GM18507 (cell line): ENCODE measurements at regions not wholly inside any gene's neighbourhood (a gene's known extent, or its start where the extent isn't known, plus 50 kb on each side); places are given as distances from the start of the nearest gene placed in this dataset.

Experiments
- DNase-seq: peaks from one replicate; pipeline ENCODE4 v3.0.0; 2011; ENCODE audit warnings: low read depth; ENCODE audit not compliant: insufficient read length; ENCODE audit errors: extremely low spot score
- FAIRE-seq: peaks from 2 replicates; lab custom pipeline; 2011; peaks lifted over from hg19 to GRCh38; lab: Jason Lieb, UNC

- DNase-seq (no peak), FAIRE-seq (no peak)
These were observed 777.5 kb downstream of the ADGRL2 start for GRCh38 chr1:82578086-82578726.

- FAIRE-seq (no peak), DNase-seq (no peak)
These were observed 766.6 kb downstream of the ADGRL2 start for GRCh38 chr1:82567348-82567747.

GRCh38 chr1:82565546-82565945 is 764.8 kb downstream of the ADGRL2 start:
- no peak for FAIRE-seq
- no peak for DNase-seq

- no peak for DNase-seq
- no peak for FAIRE-seq
These were observed 764.4 kb downstream of the ADGRL2 start for GRCh38 chr1:82565146-82565545.

- no peak for FAIRE-seq
- DNase-seq, result no peak
These were observed 763.6 kb downstream of the ADGRL2 start for GRCh38 chr1:82564333-82564732.

- no peak for DNase-seq
- FAIRE-seq, result no peak
These were observed 761.7 kb downstream of the ADGRL2 start for GRCh38 chr1:82562448-82562847.

- no peak for DNase-seq
- no peak for FAIRE-seq
These were observed 759.8 kb downstream of the ADGRL2 start for GRCh38 chr1:82560566-82560965.

- FAIRE-seq (no peak), DNase-seq (no peak)
These were observed 754.8 kb downstream of the ADGRL2 start for GRCh38 chr1:82555501-82555900.

GRCh38 chr1:82549841-82550240 is 749.1 kb downstream of the ADGRL2 start:
- DNase-seq (no peak), FAIRE-seq (no peak)

- DNase-seq (no peak), FAIRE-seq (no peak)
These were observed 742.0 kb downstream of the ADGRL2 start for GRCh38 chr1:82542766-82543165.

GRCh38 chr1:82542141-82542540 is 741.4 kb downstream of the ADGRL2 start:
- no peak for FAIRE-seq
- no peak for DNase-seq

- DNase-seq (no peak), FAIRE-seq (no peak)
These were observed 739.3 kb downstream of the ADGRL2 start for GRCh38 chr1:82540006-82540405.

- DNase-seq, result no peak
- no peak for FAIRE-seq
These were observed 738.1 kb downstream of the ADGRL2 start for GRCh38 chr1:82538876-82539275.

- DNase-seq, result no peak
- FAIRE-seq, result no peak
These were observed 734.3 kb downstream of the ADGRL2 start for GRCh38 chr1:82534996-82535395.

GRCh38 chr1:82525378-82525777 is 724.6 kb downstream of the ADGRL2 start:
- FAIRE-seq (no peak), DNase-seq (no peak)

GRCh38 chr1:82520611-82521010 is 719.9 kb downstream of the ADGRL2 start:
- FAIRE-seq, result no peak
- no peak for DNase-seq

GRCh38 chr1:82517586-82517985 is 716.9 kb downstream of the ADGRL2 start:
- DNase-seq (no peak), FAIRE-seq (no peak)

- no peak for FAIRE-seq
- DNase-seq, result no peak
These were observed 714.9 kb downstream of the ADGRL2 start for GRCh38 chr1:82515650-82516049.

- FAIRE-seq, result no peak
- no peak for DNase-seq
These were observed 710.7 kb downstream of the ADGRL2 start for GRCh38 chr1:82511441-82511840.

GRCh38 chr1:82510431-82510830 is 709.7 kb downstream of the ADGRL2 start:
- DNase-seq (no peak), FAIRE-seq (no peak)

GRCh38 chr1:82507011-82507410 is 706.3 kb downstream of the ADGRL2 start:
- FAIRE-seq, result no peak
- DNase-seq, result no peak

GRCh38 chr1:82503822-82504221 is 703.1 kb downstream of the ADGRL2 start:
- FAIRE-seq (no peak), DNase-seq (no peak)
